ENCODE measurements at regions not wholly inside any gene's neighbourhood (a gene's known extent, or its start where the extent isn't known, plus 50 kb on each side); places are given as distances from the start of the nearest gene placed in this dataset.
"Not testable (repeated sequence)": the region's sequence is repeated elsewhere in the genome, so short reads cannot be mapped to it uniquely, and the experiment has no call there.

DNA sequence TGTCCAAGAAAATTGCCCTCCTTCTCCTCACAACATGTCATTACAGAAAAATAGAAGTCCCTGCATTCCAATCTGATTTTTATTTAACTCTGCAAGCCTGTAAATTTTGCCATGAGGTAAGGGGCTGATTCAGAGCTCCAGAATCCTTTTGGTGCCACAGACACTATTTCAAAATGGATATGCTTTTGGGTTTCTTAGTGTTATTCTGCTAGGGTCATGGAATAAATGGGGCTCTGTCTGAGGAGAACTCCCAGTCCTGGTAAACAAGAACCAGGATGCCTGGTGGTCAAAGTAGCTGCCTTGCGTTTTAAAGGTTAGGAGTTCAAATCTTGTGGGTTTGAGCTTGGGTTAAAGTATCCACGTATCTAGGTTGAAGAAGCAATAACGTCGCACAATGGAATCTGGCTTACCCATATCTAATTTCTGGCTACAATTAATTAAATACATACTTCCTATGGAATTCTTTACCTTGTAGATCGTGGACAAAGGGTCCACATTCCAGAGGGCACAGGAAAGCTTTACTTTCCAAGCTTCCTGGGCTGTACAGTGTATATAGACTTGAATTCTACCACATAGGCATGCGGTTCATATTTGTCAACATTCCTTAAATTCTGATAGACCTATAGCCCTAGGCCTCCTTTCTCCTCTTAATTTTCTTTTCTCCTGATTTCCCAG lies 98.0 kb upstream of the CDC42BPA start:
- intact Hi-C loops (cut with DNase I), result no loop called here
- DNase-seq, result no peak
- Histone ChIP-seq H3K27me3 (no peaks in the 10 kb centered on the region), H3K4me3 (replicated peaks in 1 of 3) (no peak overlapping the region), H3K27ac (no peak overlapping the region), H3K9me3 (no peaks in the 10 kb centered on the region), H3K4me1 (no peaks in the 10 kb centered on the region), H3K36me3 (no peaks in the 10 kb centered on the region)
- TF ChIP-seq, protein P1, sequence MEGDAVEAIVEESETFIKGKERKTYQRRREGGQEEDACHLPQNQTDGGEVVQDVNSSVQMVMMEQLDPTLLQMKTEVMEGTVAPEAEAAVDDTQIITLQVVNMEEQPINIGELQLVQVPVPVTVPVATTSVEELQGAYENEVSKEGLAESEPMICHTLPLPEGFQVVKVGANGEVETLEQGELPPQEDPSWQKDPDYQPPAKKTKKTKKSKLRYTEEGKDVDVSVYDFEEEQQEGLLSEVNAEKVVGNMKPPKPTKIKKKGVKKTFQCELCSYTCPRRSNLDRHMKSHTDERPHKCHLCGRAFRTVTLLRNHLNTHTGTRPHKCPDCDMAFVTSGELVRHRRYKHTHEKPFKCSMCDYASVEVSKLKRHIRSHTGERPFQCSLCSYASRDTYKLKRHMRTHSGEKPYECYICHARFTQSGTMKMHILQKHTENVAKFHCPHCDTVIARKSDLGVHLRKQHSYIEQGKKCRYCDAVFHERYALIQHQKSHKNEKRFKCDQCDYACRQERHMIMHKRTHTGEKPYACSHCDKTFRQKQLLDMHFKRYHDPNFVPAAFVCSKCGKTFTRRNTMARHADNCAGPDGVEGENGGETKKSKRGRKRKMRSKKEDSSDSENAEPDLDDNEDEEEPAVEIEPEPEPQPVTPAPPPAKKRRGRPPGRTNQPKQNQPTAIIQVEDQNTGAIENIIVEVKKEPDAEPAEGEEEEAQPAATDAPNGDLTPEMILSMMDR (IDR thresholded peaks at IDR 0.05), result no peak
- TF ChIP-seq POLR2A (IDR thresholded peaks at IDR 0.05), result no peak
- 94 to 95% methylated on average over 6 of the region's 6 CpGs for WGBS, 2 donors

DNA sequence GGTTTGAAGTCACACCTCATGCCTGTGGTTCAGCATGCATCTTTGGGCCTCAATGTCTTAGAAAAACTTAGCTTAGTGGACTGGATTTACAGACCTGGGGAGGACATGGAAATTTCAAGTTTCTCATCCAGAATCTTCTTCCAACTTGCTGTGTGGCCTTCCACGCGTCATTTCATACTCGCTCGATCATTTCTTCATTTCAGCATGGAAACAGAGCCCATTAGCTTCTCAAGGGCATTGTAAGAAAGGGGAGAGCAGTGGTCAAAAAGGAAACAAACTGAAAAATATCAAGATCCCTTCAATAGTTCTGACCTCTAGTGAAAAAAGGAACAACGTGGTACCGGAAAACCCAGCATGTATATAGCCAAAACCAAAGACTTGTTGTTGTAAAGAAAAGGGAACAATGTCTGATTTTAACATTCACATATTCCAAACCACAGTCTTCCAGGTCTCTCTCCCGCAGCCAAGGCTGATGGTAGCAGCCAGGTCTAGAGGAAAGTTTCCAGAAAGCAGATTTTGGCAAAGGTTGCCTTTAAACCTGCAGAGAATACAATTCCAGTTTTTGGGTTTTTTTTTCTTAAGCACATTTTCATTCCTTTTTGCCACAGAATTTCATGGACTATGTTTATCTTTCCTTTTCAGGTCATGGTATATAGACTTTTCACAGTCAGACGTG lies 97.0 kb upstream of the CDC42BPA start:
- 80 to 88% methylated on average over 8 of the region's 8 CpGs for WGBS, 2 donors
- TF ChIP-seq, protein P1 (IDR thresholded peaks at IDR 0.05), result no peak
- TF ChIP-seq POLR2A (IDR thresholded peaks at IDR 0.05), result no peak
- no peak overlapping the region for H3K27ac ChIP-seq
- no peaks in the 10 kb centered on the region for H3K9me3 ChIP-seq
- H3K4me1 ChIP-seq, result no peaks in the 10 kb centered on the region
- H3K4me3 ChIP-seq (replicated peaks in 1 of 3), result no peak overlapping the region
- H3K36me3 ChIP-seq, result no peaks in the 10 kb centered on the region
- intact Hi-C loops (cut with DNase I), result no loop called here
- no peaks in the 10 kb centered on the region for H3K27me3 ChIP-seq
- no peak for DNase-seq

DNA sequence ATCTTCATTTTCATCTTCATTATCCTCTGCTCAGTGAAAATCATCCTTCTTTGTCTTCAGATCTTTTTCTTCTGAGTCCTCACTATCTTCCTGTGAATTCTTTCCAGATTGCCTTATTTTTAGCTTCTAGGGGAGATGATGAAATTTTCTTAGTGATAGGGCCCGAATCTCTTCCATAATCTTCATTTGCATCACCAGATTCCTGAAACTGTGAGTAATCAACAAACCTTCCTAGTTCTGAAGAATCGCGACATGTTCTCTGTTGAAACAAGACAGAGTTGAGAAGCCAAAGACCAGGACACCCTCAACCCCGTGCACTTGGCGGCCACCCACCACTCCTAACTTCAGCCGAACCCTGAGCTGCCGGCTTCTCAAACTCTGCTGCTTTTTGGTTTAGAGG lies 92.8 kb upstream of the CDC42BPA start:
- no peaks in the 10 kb centered on the region for H3K4me1 ChIP-seq
- H3K9me3 ChIP-seq, result no peaks in the 10 kb centered on the region
- no peak for DNase-seq
- H3K27me3 ChIP-seq, result no peaks in the 10 kb centered on the region
- WGBS, 2 donors, result 77 to 79% methylated on average over 7 of the region's 7 CpGs
- no peak overlapping the region for H3K4me3 ChIP-seq (replicated peaks in 1 of 3)
- intact Hi-C loops (cut with DNase I), result no loop called here
- H3K27ac ChIP-seq, result no peak overlapping the region
- no peaks in the 10 kb centered on the region for H3K36me3 ChIP-seq
- no peak for TF ChIP-seq POLR2A (IDR thresholded peaks at IDR 0.05)
- TF ChIP-seq, protein P1 (IDR thresholded peaks at IDR 0.05), result no peak

DNA sequence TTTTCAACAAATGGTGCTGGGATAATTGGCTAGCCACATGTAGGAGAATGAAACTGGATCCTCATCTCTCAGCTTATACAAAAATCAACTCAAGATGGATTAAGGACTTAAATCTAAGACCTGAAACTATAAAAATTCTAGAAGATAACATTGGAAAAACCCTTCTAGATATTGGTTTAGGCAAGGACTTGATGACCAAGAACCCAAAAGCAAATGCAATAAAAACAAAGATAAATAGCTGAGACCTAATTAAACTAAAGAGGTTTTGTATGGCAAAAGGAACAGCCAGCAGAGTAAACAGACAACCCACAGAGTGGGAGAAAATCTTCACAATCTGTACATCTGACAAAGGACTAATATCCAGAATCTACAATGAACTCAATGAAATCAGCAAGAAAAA lies 88.0 kb upstream of the CDC42BPA start:
- intact Hi-C loops (cut with DNase I), result not testable (repeated sequence)

DNA sequence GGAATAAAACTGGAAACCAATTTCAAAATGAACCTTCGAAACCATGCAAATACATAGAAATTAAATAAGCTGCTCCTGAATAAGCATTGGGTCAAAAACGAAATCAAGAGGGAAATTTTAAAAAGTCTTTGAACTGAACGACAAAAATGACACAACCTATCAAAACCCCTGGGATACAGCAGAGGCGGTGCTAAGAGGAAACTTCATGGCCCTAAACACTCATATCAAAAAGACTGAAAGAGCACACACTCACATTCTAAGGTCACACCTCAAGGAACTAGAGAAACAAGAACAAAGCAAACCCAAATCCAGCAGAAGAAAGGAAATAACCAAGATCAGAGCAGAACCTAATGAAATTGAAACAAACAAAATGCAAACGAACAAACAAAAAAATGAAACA lies 85.2 kb upstream of the CDC42BPA start:
- no peak for DNase-seq
- Histone ChIP-seq H3K4me1 (no peaks in the 10 kb centered on the region), H3K4me3 (replicated peaks in 1 of 3) (no peak overlapping the region), H3K27ac (no peak overlapping the region), H3K36me3 (no peaks in the 10 kb centered on the region), H3K27me3 (no peaks in the 10 kb centered on the region), H3K9me3 (no peaks in the 10 kb centered on the region)
- WGBS, 2 donors, result 58 to 72% methylated on average over 5 of the region's 5 CpGs
- no peak for TF ChIP-seq POLR2A (IDR thresholded peaks at IDR 0.05)
- TF ChIP-seq, protein P1 (IDR thresholded peaks at IDR 0.05), result no peak
- intact Hi-C loops (cut with DNase I), result no loop called here

More for the DNA sequence above, 88.0 kb upstream of the CDC42BPA start:
- H3K9me3 ChIP-seq; H3K27me3 ChIP-seq; H3K36me3 ChIP-seq; H3K4me1 ChIP-seq; H3K4me3 ChIP-seq (replicated peaks in 1 of 3); H3K27ac ChIP-seq; DNase-seq: not testable (repeated sequence)

All from thyroid gland (tissue), 4 donors.